Left renal pelvis (tissue), 4 donors: ENCODE measurements at regions not wholly inside any gene's neighbourhood (a gene's known extent, or its start where the extent isn't known, plus 50 kb on each side); places are given as distances from the start of the nearest gene placed in this dataset.

ENCODE experiments used
- DNase-seq, 4 donors: peaks; one replicate each; pipeline ENCODE4 v3.0.0-alpha.2; 2013; ENCODE audit warnings: low read depth in 4 of 4, low spot score in 3 of 4

GRCh38 chr12:85720308-85721033, 115.7 kb downstream of the RASSF9 start:
- DNase-seq: no peak

- DNase-seq: no peak
These were observed 110.2 kb downstream of the RASSF9 start for GRCh38 chr12:85725991-85726390.

- DNase-seq: no peak
These were observed 102.9 kb downstream of the RASSF9 start for GRCh38 chr12:85733221-85733840.

GRCh38 chr12:85733984-85734383, 102.2 kb downstream of the RASSF9 start:
- no peak for DNase-seq

GRCh38 chr12:85740186-85740585, 96.0 kb downstream of the RASSF9 start:
- DNase-seq: no peak

- no peak for DNase-seq
These were observed 95.2 kb downstream of the RASSF9 start for GRCh38 chr12:85741046-85741445.

- DNase-seq: peak in 1 of 4 donors; percentile 6
These were observed 88.2 kb downstream of the RASSF9 start for GRCh38 chr12:85747941-85748495.
